A204.1 (cell line): ENCODE measurements at regions not wholly inside any gene's neighbourhood (a gene's known extent, or its start where the extent isn't known, plus 50 kb on each side); places are given as distances from the start of the nearest gene placed in this dataset.
"Not testable (repeated sequence)": the region's sequence is repeated elsewhere in the genome, so short reads cannot be mapped to it uniquely, and the experiment has no call there.

Source experiments
- FAIRE-seq: peaks from 2 replicates; lab custom pipeline; 2012; peaks lifted over from hg19 to GRCh38; lab: Jason Lieb, UNC

DNA sequence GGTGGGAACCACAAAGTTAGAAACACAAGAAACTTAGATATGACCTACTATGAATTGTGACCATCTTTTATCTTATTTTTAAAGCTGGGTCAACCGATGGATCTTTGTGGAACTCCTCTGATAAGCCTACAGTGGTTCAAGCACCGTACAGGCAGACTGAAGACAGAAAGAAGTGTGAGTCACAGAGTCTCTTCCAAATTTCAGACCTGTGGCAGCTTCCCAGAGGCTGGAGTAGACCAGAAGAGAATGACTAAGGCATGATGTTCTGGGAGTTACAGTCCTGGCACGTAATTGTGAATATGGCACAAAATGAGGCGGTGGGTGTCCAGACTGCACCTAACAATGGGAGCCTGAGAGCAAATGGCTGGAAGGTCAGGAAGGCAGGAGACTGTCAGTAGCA lies 70.0 kb downstream of the LMO4 start:
- no peak for FAIRE-seq

DNA sequence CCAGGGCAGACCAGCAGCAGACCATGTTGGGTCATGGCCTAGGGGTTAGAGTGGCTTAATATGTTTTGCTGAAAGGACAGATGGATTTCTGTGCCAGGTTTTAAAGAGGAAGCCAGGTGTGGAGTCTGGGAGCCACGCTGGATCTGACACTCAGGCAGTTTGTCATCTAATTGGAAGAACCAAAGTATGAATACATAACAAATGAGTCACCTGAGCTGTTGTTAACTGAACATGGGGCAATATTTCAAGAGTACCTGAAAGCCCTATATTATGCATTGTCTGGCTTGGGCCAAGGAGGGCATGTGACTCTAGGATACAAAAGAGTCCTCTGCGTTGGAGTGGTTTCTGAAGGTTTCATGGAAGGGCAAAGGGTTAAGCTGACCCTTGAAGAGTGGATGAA lies 70.6 kb downstream of the LMO4 start:
- no peak for FAIRE-seq

DNA sequence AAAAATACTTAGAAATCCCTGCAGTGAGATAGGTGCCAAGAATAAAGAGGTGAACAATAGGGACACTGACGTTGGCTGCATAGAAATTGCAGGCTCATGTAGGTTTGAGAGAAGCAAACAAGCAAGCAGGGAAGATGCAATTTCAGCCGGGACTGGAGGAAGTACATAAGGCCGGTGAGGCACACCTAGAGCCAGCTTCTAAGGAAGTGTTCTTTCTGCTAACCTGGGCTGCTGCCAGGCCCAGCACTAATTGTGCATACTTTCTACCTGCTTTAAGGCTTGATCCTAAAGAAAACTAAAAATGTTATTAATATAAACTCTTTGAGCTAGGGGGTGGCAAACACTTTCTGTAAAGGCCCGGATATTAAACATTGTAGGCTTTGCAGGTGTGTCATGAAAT lies 71.0 kb downstream of the LMO4 start:
- FAIRE-seq = no peak

DNA sequence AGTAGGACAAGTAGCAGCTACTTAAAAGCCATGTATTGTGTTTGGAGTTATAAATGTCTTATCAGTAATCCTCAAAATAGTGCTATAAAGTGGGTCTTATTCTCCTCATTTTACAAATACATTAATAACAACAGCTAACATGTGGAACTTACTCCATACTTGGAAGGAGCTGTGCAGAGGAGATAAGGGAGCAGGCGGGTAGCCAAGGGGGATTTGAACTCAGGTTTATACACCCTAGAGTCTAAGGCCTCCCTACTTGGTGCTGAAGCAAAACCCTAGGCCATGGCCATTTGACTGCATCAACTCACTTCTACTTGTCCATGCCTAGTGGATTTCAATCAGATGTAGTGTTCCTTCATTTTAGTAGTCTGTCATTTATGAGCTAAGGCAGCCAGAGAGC lies 72.1 kb downstream of the LMO4 start:
- FAIRE-seq = no peak

DNA sequence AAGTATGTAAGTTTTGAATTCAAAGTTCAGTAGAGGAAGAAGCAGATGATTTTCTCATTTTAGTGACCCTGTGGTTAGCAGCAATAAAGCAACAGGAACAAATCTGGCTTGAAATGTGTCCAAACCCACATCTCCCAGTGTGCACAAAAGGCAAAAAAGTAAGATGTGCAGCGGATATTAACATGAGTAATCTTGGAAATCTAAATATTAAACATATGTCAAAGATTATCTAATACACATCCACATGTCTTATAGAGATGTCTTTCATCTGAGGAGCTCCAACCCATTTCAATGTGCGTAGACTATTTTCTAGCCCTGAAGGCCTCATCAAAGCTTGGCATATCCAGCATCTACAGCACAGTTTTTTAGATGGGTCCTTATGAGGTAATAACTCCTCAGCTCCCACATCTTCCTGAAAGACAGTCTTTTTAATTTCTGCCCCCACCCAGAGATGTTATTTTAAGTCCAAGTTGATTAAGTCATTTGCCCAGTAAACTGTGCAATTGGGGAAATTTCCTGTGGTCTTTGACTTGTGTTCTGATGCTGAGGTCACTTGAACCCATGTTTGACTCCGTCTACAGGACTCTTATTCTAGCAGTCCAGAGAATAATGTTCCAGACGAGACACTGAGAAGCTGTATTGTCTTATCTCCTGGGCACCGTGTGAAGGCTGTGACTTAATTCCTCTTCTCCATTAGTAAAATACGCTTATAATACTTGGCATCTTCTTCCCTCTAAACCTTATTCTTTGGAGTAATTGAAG lies 73.7 kb downstream of the LMO4 start:
- no peak for FAIRE-seq

DNA sequence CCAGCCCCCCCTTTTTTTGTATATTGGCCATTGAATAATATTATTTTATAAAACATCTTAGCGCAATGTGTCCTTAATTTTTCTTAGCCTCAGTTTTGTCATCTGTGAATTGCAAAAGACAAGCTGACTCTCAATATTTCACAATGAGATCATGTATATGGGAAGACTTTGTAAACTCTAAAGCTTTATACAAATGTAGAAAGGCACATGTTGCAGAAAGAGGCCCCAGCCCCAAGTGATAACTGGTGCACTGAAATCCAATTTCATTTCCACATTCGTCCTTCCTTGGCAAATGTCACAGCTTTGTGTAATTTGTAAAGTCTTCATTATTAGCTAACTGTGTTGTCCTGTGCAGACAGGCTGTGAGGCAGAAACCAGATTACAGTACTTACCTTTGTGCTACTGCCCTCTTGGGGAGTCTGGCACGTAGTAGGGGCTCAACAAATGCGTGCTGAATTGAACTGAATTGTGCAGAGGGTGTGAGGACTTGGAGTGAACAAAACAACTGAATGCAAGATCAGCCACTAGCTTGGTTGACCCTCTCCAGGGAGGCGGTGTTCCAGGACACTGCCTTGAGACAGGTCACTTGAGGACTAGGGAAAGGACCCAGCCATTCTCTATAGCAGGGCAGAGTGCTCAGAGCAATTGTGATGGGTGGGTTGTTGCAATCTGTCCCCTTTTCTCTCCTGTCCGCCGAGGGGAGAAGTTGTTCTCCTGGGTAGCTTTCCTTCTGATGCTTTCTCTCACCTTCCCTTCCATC lies 74.6 kb downstream of the LMO4 start:
- no peak for FAIRE-seq

DNA sequence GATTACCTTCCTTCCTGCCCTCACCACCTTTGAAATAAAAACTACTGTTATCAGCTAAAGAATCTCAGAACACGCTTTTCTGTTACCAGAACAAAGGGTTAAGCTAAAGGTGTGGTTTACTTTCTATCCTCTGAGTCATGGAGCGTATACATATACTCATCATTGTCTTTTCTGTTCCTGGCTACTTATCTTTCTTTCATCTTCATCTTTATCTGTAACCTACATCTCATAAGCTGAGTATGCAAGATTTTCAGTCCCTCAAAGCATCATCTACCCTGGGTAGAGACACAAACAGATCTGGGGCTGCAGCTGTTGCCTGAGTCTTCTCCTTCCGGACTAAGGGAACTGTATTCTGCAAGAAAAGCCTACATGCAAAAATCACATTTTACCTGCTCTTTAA lies 75.6 kb downstream of the LMO4 start:
- no peak for FAIRE-seq

DNA sequence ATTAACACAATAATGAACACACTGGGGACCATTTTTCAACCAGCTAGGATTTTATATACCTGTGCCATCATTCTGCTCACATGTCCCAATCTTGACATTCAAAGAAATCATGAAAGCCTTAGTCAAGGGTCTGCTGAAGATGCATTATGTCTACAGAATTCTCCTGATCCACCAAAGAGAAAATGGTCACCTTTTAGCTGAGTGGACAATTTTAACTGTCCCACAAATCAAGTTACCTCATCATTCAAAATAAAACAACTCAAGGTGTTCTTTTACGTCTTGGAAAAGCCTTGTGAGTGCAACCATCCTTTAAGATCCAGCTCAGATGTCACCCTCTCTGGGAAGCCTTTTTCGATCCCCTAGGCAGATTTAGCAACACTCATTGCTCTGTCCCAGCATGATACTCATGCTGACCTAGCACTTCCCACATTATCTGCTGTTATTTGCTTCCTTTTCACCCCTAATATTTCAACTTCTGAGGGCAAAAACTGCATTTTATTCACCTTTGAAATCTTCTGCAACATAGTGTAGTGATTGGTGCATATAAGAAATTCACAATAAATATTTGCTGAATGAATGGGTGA lies 80.1 kb downstream of the LMO4 start:
- FAIRE-seq = no peak

DNA sequence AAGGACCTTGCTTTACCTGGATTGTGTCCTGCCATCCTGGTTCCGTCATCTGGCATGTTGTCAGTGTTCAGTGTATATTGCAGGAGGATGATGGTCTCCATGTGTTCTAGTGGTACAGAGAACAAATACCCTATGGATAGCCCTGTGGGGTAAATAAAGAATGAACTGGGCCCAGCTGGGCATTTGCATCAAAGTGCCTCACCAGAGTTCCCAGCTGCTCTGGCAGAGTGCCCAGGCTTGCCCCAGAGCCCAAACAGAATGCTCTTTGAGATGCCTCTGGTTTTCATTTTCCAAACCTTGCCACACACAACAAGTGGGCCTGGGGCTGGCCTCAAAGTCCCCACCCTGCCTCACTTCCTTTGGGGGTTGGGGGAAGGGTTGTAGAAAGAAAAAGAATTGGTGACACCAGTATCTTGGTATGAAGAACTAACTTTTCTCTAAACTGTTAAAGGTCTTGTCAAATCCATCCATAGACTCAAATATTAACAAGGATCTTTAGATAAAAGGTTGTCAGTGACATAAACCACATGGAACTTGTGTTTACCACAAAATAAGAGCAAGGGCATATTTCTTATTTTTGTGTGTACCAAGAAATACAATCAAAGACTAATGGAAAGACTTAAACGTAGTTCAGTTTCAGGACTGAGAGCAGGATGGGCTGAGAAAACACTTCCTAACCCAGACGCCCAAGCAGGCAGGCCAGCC lies 82.2 kb downstream of the LMO4 start:
- FAIRE-seq = no peak

DNA sequence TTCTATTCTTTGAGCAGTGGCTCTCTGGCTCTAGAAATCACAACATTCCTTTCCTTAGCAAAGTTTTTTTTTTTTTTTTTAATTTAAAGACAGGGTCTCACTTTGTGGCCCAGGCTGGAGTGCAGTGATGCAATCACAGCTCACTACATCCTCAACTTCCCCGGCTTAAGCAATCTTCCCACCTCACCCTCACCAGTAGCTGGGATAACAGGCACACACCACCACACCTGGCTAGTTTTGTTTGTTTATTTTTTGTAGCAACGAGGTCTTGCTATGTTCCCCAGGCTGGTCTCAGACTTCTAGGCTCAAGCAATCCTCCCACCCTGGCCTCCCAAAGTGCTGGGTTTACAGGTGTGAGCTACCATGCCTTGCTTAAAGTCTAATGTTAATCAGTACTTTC lies 85.2 kb downstream of the LMO4 start:
- not testable (repeated sequence) for FAIRE-seq

DNA sequence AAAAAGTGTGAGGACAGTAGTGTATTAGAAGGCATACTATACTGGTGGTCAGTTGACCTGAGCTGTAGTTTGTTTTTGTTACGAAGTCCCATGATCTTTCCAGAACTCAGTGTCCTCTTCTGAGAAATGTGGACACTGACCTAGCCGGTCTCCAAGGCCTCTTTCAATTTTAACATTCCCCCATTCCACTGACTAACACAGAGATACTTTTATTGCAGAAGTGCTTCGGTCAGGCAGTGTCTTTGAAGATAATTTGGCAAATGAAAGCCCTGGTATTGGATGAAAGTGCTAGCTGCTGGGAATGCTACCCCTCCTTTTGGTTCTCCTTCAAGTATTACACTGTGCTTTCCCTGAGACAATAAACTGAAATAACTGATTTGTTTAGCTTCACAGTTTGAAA lies 89.4 kb downstream of the LMO4 start:
- no peak for FAIRE-seq

DNA sequence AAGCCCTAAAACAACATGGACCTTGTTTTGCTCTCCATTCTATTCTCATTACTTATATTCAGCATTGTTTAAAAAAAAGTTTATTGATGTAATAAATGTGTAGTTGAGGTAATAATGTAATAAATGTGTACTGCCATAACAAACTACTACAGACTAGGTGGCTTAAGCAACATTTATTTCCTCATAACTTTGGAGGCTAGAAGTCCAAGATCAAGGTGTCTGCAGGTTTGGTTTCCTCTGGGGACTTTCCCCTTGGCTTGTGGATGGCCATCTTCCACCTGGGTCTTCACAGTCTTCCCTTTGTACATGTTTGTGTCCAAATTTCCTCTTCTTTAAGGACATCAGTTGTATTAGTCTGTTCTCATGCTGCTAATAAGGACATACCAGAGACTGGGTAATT lies 93.1 kb downstream of the LMO4 start:
- FAIRE-seq = no peak

DNA sequence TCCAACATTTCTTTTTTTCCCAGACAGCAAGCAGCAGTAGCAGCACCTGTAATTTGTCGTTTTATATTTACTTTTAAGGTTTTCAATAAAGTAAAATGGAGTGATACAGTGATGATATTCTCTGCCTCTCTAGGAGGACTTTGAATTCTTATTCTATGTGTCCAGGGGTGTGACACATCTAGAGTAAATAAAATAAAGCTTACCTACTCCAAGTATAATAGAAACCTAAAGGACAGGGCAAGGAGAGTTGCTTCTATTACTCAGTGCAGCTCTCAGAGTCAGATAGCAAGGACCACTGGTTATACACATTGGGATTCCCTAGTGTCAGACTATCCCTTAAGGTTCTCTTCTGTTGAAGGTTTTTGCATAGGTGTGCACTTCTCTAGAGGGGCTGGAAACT lies 95.9 kb downstream of the LMO4 start:
- no peak for FAIRE-seq

DNA sequence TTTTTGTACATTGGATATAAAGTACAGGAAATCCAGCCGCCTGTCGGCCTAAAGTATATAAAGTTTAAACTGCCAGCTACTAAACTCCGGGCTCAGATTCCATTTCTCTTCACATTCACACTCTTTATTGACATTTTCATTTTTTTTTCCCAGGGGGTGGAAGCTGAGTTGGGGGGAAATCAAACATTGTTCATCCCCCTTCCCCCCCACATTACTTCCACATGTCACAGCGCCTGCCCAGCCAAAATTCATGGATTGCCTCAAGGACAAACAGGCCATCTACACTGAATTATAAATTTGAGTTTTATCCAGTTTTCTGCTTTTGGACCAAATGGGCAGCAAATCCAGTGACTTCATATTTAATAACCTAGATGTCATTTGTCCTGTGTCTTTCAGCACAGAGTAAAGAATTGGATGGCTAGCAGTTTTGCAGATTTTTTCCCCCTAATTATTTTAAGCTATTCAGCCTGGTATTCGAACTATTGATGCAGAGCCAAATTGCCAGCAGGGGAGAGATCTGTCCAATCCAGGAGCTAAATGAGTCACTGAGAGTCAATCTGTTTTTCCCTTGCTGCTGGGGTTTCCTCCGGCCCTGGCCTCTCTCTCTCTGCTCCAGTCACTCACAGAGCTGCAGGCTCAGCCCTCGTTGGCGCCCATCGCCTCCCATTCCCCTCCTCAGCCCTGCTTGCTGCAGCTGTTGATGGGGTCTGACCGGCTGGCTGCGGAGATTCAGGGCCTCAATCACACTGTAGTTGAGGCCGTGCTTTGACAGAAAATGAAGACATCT lies 98.0 kb downstream of the LMO4 start:
- no peak for FAIRE-seq

DNA sequence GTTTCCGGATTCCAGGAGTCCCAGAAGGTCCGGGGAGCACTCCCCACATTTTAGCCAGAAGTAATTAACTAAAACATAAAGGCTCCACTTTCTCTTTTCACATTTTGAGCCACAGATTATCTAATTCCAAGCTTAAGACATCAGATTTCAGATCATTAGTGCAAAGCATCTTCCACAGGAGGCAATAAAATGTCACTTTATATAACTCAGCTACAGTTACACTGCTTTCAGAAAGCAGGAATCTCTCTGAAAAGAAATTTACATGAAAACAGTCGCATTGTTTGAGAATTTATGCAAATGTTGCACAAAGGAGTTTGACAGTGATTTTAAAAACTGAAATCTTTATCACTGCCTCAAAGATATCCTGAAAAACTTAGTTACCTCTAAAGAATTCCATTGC lies 99.7 kb downstream of the LMO4 start:
- no peak for FAIRE-seq

DNA sequence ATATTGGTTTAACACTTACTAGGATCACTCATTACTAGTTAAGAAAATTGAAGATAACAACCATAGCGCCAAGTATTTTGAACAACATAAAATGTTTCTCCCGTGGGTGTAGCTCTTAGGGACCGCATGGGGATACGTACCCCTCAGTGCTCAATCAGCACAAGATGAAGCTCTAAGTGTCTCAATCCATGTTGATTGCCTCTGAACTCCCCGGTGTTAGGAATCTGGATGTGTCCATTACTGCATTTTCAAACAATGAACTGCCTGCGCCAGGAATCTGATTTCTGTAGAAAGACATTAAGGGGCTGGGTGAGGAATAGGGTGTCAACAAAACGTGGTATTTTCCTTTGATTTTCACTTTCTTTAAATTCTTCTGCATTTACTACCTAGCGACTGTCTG lies 100.2 kb downstream of the LMO4 start:
- FAIRE-seq = no peak

DNA sequence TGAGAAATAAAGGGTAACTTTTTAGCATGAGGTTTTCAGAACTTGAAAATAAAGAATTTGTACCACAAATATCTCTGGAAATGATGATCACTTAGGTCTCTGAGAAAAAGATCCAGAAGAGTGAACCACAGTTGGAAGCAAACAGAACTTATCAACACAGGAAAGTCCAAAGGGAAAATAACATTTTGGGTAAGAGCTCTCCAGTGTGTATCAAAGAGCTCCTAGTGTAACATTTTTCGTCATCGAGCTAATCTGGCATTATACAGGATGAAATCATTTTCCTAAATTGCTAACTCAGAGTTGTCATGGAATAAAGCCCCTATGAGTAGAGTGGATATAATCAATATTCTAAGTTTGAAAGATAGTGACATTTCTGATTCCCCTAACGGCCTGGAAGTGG lies 104.0 kb downstream of the LMO4 start:
- no peak for FAIRE-seq

DNA sequence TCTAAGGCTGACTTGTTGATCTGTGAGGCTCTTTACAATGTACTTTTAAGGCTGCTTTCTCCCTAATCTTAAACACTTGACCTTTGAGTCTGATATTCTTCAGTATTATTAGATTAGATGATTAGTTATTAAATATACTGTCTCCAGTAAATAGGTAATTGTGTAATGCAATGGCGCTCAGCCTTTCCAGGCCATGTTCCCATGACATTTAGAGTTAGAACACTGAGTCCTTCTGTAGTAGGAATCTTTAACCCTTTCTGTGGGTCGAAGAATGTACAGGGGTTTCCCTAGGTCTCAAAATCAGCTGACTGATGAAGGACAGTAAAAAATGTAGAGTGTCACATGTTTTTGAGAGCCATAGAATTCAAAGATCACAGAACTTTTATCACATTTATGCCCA lies 104.4 kb downstream of the LMO4 start:
- FAIRE-seq = not testable (repeated sequence)

DNA sequence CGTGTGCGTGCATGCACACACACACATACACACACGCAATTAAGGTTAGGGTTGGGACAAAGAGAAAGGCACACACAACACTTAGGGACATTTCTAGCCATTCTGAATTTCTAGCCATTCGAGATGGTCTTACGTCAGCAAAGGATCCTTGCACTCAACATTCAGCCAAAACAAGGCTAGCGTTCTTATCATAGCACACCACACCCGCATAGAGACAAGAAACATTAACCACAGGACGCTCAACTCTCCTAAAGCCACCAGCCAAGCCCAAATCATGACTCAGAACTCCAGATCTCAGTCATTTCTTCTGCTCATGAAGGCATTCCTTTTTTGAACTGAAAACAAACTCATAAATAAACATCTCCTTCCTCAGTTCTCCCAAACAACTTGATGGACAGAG lies 106.8 kb downstream of the LMO4 start:
- FAIRE-seq = no peak

DNA sequence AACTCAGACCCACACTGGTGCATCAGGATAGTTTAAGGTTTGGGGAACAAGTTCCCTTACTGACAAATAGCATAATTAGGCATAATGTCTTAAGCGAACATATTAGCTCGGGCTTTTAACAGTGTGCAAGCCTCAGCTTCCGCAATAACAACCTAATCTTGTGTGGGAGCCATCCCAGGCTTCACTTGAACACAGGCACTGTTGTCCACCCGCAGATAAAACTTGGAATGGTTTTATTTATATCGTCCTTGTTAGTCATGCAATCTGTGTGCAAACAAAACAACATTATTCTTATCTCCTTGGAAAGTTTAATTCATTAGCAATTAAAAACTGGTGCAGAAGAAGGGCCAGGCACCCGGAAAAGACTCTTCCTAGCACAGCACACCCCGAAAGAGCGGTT lies 107.4 kb downstream of the LMO4 start:
- FAIRE-seq = not testable (repeated sequence)

DNA sequence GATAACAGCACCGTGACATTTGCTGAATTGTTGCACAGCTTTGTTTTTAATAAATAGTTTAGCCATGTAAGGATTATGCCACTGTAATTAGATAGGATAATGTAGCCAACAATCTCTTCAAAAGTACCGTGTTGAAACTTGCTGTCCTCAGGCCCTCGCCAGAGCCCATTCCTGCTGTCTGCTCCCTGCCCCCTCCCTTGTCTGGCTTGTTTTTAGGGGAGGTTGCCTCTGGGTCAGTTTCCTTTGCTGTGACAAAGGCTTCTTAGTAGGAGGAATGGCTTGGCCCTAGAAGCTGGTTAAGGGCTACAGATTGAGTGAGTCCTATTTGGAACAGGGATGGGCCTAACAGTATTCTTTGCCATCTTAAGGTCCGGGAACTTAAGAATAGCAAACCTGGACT lies 107.9 kb downstream of the LMO4 start:
- no peak for FAIRE-seq

DNA sequence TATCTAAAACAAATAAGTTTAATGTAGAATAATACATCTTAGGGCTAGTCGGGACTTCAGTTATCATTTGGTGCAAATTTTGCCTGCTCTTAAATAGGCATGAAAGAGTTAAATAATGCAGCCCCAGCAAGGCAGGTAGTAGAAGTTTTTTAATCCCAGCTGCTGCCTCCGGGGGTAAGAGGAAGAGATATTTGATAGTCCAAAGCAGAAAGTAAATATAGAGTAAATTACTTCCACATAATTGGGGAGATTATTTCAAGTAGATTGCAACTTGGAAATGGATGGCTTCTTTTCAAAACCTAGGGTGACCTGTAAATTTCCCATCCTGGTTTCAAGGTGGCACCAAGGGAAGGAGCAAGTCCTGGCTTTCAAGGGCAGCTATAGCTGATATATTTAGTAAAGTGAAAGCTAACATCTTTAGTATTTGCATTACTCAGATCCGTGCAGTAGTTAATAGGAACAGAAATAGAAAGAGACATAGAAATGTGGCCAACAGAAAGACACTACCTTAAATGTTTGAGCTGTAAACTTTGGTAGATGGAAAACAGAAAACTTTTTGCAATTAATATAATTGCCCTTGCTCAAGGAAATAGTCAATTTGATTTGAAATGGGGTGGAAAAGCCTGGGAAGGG lies 109.1 kb downstream of the LMO4 start:
- no peak for FAIRE-seq
